ENCODE measurements at regions not wholly inside any gene's neighbourhood (a gene's known extent, or its start where the extent isn't known, plus 50 kb on each side); places are given as distances from the start of the nearest gene placed in this dataset.

DNA sequence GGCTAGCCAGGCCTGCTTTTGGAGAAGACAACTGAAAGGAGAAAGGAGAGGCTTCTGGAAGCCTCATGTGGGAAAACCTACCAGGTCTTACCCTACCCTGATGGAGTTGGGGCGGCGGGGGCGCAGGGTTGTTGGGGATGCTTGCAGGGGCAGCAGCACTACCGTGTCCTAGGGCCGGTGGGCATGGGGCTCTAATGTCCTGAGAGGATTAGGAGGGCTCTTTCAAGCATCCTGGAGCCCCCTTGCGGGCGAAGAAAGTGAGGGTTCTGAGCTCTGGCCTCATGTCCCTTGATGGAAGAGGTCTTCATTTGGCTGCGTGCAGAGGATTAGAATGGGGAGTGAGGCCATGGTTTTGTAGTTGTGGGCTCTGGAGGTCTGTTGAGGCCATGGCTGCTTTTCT is 86.9 kb upstream of the PITX1 start:
- no peaks in the 10 kb centered on the region for H3K27me3 ChIP-seq
- 72 to 92% methylated on average over 8 of the region's 8 CpGs for WGBS, 2 donors
- H3K9me3 ChIP-seq, result no peaks in the 10 kb centered on the region
- H3K36me3 ChIP-seq, result no peaks in the 10 kb centered on the region
- DNase-seq (ENCODE audit: low spot score in 2 of 2), result no peak
- TF ChIP-seq, protein P1, sequence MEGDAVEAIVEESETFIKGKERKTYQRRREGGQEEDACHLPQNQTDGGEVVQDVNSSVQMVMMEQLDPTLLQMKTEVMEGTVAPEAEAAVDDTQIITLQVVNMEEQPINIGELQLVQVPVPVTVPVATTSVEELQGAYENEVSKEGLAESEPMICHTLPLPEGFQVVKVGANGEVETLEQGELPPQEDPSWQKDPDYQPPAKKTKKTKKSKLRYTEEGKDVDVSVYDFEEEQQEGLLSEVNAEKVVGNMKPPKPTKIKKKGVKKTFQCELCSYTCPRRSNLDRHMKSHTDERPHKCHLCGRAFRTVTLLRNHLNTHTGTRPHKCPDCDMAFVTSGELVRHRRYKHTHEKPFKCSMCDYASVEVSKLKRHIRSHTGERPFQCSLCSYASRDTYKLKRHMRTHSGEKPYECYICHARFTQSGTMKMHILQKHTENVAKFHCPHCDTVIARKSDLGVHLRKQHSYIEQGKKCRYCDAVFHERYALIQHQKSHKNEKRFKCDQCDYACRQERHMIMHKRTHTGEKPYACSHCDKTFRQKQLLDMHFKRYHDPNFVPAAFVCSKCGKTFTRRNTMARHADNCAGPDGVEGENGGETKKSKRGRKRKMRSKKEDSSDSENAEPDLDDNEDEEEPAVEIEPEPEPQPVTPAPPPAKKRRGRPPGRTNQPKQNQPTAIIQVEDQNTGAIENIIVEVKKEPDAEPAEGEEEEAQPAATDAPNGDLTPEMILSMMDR (IDR thresholded peaks at IDR 0.05), result no peak
- no peak for TF ChIP-seq EP300 (IDR thresholded peaks at IDR 0.05)
- no peak for TF ChIP-seq POLR2A (IDR thresholded peaks at IDR 0.05)
- H3K27ac ChIP-seq, result no peak overlapping the region
- H3K4me1 ChIP-seq, result no peaks in the 10 kb centered on the region
- H3K4me3 ChIP-seq, result no peak overlapping the region

DNA sequence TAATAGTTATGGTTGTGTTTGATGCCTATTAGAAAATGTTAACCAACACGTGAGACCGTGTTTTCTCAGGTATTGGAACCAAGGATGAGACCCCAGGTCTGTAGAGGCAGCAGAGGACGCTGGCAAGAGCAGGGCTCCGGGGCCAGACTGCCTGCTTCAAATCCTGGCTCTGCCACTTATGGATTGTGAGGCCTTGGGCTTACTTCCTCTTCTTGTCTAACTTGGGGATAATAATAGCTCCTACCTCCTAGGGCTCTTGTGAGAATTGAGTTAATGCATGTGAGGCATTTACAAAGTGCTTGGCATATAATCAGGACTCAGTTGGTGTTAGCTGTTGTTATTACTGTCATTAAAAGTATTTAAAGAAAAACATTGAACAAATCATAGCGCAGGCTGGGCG is 85.5 kb upstream of the PITX1 start:
- no peaks in the 10 kb centered on the region for H3K9me3 ChIP-seq
- no peak for DNase-seq (ENCODE audit: low spot score in 2 of 2)
- no peak overlapping the region for H3K4me3 ChIP-seq
- no peak for TF ChIP-seq POLR2A (IDR thresholded peaks at IDR 0.05)
- TF ChIP-seq, protein P1 (IDR thresholded peaks at IDR 0.05), result no peak
- TF ChIP-seq EP300 (IDR thresholded peaks at IDR 0.05), result no peak
- no peaks in the 10 kb centered on the region for H3K4me1 ChIP-seq
- H3K36me3 ChIP-seq, result no peaks in the 10 kb centered on the region
- H3K27me3 ChIP-seq, result no peaks in the 10 kb centered on the region
- no peak overlapping the region for H3K27ac ChIP-seq
- 88 to 89% methylated on average over 6 of the region's 6 CpGs for WGBS, 2 donors

DNA sequence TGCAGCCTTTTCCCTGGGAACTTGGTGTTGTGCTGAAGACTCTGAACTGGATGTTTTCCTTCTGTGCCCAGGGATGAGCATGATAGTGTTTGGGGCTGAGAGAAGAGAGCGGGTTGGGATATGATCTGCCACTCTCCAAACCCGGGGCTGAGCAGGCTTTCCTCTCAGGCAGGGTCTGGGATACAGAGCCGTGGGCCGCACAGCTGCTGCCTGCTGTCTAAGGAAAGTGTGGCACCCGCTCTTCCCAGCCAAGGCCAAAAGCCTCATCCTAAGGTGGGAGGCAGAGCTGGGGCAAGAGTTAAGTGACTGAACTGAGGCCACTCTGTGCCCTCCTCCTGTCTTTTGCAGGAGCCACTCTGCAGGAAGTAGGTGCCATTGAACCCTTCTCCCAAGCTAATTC is 83.6 kb upstream of the PITX1 start:
- no peak for DNase-seq (ENCODE audit: low spot score in 2 of 2)
- Histone ChIP-seq H3K27ac (no peak overlapping the region), H3K36me3 (no peaks in the 10 kb centered on the region), H3K4me3 (no peak overlapping the region), H3K4me1 (no peaks in the 10 kb centered on the region), H3K27me3 (no peaks in the 10 kb centered on the region), H3K9me3 (no peaks in the 10 kb centered on the region)
- 70 to 86% methylated on average over 2 to 5 of the region's 5 CpGs for whole genome bisulfite sequencing, 2 donors
- TF ChIP-seq POLR2A (IDR thresholded peaks at IDR 0.05), result no peak

DNA sequence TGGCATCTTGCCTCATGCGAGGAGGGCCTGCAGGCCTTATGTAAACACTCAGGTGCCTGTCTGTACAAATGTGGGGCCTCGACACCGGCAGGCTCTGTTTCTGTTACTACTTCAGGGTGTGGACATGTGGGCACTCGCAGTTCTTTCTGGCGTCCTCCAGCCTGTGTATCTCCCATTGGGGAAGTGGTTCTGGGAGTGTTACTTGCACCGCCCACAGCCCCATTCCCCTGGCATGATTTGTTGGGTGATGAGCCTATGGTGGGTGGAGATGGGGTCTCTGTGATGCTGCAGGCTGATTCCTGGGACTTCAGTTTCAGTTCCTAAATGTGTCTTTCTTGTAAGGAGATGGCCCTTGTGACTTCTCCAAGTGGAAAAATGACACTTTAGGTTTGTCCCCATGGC is 82.1 kb upstream of the PITX1 start:
- no peaks in the 10 kb centered on the region for H3K36me3 ChIP-seq
- DNase-seq (ENCODE audit: low spot score in 2 of 2), result peak in 1 of 2 donors; percentile 28
- whole genome bisulfite sequencing, 2 donors, result 74 to 75% methylated on average over 5 to 6 of the region's 6 CpGs
- H3K4me1 ChIP-seq, result peaks cover 0 to 3% (median 0%) of the 10 kb centered on the region in 4 donors
- no peak overlapping the region for H3K4me3 ChIP-seq
- no peaks in the 10 kb centered on the region for H3K9me3 ChIP-seq
- no peaks in the 10 kb centered on the region for H3K27me3 ChIP-seq
- TF ChIP-seq, protein P1 (IDR thresholded peaks at IDR 0.05), result no peak
- peak in 1 of 2 donors; percentile 23 for TF ChIP-seq EP300 (IDR thresholded peaks at IDR 0.05)
- H3K27ac ChIP-seq, result no peak overlapping the region

DNA sequence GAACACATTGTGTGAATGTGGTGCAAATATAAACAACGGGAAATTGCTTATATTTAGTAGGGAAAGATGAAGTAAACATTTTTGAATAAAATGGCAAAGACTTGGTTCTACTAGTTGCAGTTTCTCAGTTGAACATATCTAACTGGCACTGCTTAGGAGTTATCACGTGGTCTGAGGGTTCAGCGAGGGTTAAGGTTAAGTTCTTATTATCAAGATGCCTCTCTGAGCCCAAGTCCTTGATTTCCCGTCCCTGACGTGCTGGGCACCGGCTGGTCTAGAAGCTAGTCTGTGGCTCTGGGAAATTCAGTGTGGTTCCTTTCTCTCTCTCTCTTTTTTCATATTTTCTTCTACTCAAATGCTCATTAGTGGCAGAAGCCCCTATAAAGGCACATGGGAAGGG is 81.6 kb upstream of the PITX1 start:
- H3K27me3 ChIP-seq, result no peaks in the 10 kb centered on the region

More for the DNA sequence above, 81.6 kb upstream of the PITX1 start:
- H3K4me1 ChIP-seq, result peaks cover 0 to 3% (median 0%) of the 10 kb centered on the region in 4 donors
- 58 to 70% methylated on average over 6 of the region's 6 CpGs for WGBS, 2 donors
- no peaks in the 10 kb centered on the region for H3K36me3 ChIP-seq
- H3K27ac ChIP-seq, result no peak overlapping the region
- H3K4me3 ChIP-seq, result no peak overlapping the region
- TF ChIP-seq, protein P1 (IDR thresholded peaks at IDR 0.05), result no peak
- no peak for TF ChIP-seq POLR2A (IDR thresholded peaks at IDR 0.05)
- no peak for TF ChIP-seq EP300 (IDR thresholded peaks at IDR 0.05)
- DNase-seq (ENCODE audit: low spot score in 2 of 2), result no peak
- no peaks in the 10 kb centered on the region for H3K9me3 ChIP-seq
